Stromal cell of bone marrow (primary cell): ENCODE measurements at regions not wholly inside any gene's neighbourhood (a gene's known extent, or its start where the extent isn't known, plus 50 kb on each side); places are given as distances from the start of the nearest gene placed in this dataset.
"Not testable (repeated sequence)": the region's sequence is repeated elsewhere in the genome, so short reads cannot be mapped to it uniquely, and the experiment has no call there.

Experiments used
- DNase-seq: peaks from one replicate; pipeline ENCODE4 v3.0.0-alpha.2; 2012; ENCODE audit warnings: low read depth

DNA sequence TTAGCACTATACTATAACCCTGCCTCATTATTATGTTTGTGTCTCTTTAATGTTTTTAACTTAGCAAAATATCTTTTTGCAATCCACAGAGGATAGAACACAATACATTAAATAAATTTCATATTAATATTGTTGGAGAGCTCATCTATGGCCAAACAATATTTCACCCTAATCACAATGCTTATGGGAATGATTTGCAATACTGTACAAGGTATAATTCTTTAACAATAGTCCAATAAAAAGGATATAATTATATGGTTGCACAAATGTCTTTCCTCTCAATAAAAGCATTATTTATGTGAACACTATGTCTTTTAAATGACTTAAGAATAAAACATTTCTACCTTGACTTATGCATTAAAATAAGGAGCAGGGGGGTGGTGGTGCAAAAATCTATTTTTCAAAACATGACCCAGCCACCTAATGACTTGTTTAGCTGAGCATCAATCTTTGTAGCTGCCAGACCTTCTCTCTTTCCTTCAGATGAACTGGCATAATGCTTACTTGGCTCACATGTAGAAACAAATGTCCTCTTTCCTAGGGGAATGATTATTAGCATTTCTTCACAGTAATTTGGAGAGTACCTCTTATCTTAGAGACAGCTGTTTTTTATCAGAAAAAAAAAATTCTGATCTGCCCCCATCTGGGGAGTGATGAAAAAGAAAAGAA lies 1933.6 kb upstream of the LRRTM1 start:
- DNase-seq, result no peak

DNA sequence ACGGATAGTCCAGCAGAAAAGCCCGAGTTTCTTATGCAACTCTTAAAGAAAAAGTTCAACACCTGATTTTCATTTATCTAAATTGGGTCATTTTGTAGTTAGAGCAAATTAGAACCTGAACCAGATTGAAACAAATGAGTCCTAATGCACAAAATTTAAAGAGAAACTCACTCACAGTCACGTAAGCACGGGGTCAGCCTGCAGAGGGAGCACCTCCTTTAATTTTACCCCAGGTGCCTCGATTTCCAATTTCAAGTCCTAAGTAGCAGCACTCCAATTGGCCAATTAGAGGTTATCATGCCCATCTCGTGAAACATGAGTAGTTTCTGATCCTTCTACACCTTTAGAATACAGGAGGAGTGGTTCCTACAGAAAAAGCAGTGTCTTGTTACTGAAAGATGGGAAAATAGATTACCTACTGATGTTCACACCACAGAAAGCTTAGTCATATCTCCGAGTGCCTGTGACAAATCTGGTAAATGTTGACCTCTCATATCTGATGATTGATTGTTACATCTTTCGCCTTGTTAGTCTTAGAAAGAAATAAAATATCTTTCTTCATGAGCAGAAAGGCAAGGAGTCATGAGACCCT lies 1929.8 kb upstream of the LRRTM1 start:
- no peak for DNase-seq

DNA sequence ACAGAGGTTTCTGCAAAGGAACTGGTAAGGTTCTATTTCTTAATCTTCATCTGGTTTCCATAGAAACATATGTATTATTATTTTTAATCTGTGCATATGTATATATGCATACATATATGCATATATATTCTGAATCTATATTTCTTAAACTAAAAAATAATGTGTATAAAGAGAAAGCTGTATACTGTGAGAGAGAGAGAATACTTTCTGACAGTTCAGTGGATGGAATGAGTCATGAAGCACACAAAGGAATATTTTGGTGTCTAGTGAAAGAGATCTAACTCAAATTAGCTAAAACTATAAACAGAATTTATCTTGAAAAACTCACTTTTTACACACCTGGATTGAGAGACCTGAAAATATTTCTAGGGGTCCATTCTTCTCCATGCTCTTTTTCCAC lies 1929.3 kb upstream of the LRRTM1 start:
- no peak for DNase-seq

DNA sequence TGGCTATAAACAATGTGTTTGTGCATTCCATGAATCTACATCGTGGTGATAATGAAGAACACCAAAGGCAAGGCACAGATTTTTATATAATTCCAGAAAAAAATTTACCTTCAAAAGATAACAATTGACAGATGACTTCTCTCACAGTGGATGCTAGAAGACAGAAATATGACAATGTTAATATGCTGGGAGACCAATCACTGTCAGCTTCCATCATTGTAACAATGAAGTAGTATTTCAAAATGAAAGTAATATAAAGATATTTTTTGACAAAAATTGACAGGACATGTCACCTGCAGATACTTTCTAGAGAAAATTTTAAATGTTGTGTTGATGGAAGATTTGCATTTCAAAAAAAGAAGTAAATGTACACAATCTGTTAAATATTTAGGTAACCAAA lies 1925.9 kb upstream of the LRRTM1 start:
- no peak for DNase-seq

DNA sequence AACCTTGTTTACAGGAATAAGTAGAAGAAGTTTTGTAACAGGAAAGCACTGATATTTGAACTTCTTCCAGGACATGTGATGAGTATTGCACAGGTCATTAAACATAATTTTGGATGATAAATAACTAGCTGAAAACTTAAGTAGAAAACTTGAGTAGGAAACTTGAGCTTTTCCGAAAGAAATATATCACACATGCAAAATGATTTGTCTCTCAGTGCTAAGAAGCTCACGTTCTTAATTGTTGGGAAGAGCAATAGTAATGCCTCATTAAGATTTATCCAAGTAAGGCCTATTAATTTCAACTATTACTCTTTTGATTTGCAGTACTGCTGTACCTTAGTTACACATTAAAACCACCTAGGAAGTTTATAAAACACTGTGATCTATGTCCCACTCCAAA lies 1921.9 kb upstream of the LRRTM1 start:
- DNase-seq, result no peak

DNA sequence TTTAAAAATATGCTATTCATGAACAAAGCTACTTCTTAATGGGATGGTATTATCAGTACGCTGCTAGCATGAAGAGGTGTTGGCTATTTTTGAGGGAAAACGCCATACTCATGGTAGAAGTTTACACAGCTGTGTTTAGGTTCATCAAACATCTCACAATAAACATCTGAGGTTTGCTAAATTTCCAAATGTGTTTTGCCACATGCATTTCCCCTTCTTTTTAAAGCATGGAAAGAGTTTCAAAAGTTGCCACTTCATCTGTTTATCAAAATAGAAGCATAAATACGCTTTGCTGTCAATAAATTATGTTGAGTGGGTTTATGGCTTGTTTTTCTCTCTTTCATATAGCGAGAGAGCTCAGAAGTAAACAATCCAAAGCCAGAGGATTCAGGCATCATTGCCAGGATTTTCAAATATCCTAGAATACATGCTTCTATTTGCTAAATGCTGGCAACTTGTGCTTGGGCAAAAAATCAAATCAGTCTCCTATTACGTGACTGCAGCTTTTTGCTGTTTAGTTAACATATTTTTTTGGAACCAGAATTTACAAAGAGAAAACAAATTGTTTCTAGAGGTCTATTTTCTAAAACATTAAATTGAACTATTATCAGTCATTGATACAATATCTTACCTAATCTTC lies 1919.9 kb upstream of the LRRTM1 start:
- DNase-seq, result no peak

DNA sequence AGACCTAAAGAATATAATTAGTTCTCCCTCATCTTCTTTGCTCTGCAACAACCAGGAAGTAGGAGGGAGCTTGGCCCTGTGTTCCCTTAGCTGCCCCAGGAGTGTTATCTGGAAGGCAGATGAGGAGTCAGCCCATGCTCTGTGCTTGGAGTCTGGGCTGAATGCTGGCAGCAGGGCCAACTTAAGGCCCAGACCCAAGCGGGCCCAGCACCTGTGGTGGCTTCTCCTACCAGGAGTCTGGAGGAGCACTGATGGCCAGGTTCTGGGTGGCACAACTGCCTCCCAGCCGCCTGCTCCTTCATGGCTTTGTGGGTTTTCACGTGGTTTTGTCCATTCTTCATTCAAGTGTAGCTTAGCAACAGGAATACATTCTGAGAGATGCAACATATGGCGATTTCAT lies 1910.7 kb upstream of the LRRTM1 start:
- no peak for DNase-seq

DNA sequence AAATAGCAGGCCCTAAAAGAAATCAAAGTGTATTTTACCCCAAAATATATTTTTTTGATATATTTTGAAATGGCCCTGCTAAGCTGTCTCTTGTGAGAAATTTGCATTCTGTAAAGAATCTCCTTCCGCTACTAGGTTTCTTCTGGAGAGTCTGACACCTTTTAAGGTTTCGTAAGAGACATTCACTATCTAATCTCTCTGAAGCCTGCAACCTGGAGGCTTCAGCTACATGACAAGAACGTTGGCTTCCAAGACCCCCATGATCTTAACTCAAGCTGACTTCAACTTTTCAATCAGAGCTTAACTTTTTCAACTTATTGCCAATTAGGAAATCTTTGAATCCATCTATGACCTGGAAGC lies 1894.9 kb upstream of the LRRTM1 start:
- no peak for DNase-seq

DNA sequence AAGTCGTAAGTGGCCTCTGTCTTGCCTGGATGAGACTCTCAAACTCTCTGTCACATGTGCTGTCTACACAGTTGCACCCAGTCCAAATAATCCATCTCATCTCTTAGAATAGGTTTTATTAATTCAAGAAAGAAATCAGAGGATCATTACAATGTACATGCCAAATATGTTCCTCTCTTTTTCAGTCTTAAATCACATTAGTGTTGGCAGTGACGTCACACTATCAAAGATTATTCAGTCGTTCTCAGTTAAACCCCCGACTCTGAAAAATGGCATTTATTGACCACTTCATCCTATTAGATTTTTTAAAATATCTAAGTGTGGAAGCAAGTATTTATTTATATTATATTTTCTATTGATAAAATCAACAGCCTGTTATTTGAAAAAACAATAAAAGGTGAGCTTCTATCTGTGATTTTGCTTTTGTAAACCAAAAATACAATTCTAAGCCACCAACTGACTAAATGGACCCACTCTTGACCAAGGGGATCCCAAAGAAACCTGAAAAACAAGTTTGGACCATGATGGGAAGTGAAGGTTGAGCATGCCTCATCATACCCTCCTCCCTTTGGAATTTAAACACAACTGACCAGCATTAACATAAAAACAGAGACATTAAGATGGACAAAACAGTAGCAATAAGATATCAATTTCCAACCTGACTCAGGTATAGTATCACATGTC lies 1894.4 kb upstream of the LRRTM1 start:
- no peak for DNase-seq

DNA sequence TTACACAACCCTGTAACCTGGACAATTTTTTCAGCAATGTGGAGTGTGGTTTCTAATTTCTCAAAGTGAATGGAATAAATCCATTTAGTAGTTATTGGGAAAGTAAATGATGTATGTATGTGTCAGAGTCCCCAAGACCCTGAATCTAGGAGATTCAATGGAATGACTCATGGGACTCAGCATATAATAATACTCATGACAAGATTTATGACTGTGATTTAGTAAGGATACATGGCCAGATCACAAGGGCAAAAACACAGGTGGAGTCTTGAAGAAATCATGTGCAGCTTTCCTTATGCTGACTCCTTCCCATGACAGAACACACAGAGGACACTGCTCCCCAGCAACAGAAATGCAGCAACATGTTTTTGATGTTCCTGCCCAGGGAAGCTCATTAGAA lies 1877.7 kb upstream of the LRRTM1 start:
- no peak for DNase-seq

DNA sequence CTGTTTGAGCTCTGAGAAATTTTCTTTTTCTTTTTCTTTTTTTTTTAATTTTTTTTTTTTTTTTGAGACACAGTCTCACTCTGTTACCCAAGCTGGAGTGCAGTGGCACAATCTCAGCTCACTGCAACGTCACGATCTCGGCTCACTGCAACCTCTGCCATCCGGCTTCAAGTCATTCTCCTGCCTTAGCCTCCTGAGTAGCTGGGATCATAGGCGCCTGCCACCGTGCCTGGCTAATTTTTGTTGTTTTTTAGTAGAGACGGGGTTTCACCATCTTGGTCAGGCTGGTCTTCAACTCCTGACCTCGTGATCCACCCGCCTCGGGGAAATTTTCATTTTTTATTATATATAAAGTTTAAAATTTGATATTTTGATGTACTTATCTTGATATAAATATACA lies 1870.7 kb upstream of the LRRTM1 start:
- DNase-seq, result not testable (repeated sequence)

DNA sequence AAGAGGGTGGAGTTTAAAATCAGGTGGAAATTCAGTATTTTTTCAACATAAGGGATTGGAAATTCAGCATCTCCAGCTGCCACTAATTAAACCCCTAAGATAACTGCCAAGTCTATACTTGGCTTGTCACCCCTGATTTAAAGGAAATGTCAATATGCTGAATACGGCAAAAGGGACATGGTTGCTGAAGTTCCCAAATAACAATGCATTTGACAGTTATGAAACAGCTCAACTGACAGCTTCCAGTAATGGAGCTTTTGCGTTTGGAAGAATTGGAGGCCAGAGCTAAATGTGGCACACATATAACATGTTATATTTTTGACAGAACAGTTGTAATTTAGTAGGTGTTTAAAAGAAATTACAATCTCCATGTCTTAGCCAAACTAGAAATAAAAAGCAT lies 1867.9 kb upstream of the LRRTM1 start:
- no peak for DNase-seq

DNA sequence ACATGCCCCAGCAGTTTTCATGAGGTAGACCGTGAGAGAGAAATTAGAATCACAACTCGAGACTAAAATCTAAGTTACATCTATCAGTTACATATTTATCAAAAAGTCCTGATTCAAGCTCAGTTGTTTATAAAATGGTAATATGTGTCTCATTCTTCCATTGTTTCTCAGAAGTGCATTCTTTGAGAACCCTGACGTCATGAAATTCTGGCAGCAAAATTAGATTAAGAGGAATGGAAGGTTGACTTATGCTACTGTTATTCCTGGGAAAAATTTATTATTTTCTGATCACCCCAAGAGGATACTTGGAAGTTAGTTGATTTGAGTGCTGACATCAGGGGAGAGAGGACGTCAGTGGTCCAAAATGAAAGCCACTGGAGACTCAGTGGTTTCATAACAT lies 1864.8 kb upstream of the LRRTM1 start:
- DNase-seq, result no peak

DNA sequence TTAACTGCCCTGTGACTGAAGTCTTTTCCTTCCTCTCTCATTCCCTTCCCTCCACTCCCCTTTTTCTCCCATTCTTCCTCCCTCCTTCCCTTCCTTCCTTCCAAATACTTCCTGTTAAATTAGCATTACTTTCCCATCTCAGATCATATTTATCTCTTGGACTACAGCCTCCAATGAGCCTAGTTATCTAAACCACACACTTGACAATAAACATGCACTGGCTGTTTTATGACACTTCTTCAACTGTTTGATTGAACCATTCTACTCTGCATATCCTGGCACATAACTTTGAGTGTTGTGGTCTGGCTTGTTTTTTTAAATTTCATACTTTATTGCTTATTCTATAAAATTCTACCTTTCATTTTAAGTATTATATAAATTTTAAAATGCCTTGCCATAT lies 1860.8 kb upstream of the LRRTM1 start:
- DNase-seq, result no peak

DNA sequence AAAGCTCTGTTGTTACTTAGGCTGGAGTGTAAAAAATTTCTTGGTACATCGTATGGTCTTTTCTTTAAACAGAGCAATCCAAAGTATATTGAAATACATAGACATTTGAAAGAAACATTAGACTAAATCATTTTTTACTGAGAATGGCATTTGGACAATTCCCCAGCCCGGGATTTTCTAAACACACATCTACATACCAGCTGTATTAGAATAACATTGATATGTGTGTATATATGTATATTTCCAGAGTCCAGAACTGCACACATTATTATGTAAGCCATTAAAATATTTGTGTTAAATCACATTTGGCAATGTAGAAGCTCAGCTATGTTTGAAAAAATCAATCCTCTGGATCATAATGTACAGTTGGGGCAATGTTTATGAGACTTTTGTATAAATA lies 1853.6 kb upstream of the LRRTM1 start:
- DNase-seq, result no peak

DNA sequence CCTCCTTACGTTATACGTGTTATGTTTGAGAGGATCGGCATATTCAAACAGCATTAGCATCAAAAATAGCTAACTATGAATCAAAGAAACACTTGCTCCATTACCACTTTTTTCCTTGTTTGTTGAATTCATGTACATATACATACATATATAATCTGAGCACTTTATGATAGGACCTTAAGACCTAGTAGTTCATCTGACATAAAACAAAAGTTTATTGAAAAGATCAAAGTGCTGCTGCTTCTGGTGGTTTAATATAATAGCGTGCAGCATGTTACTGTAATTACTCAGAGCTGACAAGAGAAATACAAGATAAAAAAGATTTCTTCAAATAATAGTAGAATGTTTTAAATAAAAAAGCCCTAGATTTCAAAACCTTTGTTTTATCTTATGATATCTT lies 1850.9 kb upstream of the LRRTM1 start:
- no peak for DNase-seq

DNA sequence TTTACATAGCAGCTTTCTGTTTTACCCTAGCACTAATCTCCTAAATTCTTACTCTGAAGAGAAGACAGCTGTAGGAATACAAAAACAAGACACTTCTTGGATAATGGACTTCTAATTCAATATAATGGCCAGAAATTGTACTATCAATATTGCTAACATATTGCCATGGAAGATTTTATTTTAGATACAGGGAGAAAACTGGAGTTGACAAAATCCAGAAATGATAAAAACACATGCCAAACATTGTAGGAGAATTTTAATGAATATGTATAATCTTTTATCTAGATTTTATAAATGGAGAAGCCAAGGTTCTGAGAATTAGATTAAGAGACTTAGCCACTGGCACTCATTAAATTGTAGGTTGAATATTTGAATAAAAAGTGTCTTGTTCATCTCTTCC lies 1838.8 kb upstream of the LRRTM1 start:
- DNase-seq, result no peak

DNA sequence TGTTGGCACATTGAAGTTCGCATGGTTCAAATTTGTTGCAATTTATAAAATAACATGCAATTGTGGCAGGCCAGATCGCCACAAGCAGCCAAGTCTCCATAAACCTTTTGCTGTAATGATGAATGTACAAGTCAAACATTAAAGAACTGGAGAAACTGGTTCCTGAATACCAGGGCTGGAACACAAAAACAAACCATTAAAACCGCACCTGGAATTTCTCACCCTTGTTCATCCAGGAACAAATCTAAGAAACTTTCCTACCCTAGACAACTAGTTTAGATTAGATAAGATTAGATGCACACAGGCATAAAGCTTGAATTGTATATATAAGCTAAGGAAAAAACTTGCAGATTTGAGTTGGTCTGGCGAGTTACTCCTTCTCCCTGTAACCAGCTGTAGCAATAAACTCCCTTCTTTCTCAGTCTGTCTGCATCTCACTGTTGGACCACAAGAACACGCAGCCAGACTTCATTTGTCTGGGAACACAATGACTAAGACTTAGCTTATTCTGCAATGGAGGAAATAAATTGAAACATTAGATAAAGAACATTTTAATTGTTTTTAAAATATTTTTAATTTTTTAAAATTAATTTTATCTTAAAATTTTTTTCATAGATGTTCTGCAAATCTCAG lies 1835.5 kb upstream of the LRRTM1 start:
- no peak for DNase-seq

DNA sequence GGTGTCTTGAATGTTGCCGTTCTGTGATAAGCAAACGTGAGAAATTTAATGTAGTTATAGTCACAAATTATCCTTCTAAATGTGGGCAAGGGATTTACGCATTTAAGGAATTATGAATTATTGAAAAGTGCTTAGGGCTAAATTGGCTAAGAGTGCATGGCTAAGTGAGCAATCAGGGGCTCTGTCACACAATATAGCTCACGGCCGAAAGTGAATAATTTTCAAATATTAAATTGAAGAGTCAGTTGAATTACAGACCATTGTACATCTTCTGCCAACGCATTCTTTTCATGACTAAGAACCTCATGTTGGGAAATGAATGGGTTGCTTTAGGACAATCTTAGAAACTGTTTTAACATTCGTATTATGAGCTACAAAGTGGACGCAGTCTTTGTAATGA lies 1832.9 kb upstream of the LRRTM1 start:
- DNase-seq, result no peak

DNA sequence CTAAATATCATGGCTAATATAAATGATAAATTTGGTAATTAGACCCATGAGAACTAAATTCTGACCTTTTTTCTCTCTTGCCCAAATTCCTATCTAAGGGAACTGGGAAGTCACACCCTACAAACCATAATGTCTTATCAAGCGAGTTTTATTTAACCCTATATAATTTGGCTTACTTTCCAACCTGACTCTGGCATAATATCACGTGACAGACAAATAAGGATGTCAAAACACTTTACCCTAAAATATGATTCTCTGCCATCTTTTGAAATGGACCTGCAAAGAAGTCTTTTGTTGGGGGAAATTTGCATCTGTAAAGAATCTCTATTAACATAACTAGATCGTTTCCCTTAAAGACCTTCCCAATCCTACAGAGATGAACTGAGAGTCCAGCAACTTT lies 1823.5 kb upstream of the LRRTM1 start:
- DNase-seq, result no peak

DNA sequence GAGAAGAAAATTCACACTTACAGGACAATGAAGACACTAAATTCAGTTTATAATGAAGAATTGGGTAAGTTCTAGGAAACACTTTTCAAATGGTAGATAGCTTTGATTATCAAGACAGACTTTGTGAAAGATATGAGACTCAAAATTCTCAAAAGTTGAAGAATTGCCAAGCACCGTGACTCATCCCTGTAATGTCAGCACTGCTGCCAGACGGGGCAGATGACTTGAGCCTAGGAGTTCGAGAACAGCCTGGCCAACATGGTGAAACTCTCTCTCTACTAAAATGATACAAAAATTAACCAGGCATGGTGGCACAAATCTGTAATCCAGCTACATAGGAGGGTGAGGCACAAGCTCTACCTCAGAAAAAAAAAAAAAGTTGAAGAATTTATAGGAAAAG lies 1820.1 kb upstream of the LRRTM1 start:
- DNase-seq, result no peak

DNA sequence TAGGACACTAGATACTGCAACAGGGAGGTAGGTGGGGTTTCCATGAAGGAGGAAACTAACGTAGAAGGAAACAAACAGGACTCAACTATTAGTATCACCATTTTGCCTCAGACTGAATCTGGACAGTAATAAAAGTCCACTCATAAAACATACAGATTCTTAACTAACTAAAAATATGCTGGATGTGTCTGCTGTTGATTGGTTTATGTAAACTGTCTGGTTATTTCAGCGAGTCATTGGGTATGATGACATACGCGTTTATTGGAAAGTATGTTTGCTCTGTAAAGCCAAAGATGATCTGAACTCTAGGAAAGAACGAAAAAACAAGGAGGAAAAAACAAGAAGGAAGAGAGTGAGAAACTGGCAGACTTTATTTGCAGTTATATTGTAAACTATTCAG lies 1816.1 kb upstream of the LRRTM1 start:
- DNase-seq, result no peak

DNA sequence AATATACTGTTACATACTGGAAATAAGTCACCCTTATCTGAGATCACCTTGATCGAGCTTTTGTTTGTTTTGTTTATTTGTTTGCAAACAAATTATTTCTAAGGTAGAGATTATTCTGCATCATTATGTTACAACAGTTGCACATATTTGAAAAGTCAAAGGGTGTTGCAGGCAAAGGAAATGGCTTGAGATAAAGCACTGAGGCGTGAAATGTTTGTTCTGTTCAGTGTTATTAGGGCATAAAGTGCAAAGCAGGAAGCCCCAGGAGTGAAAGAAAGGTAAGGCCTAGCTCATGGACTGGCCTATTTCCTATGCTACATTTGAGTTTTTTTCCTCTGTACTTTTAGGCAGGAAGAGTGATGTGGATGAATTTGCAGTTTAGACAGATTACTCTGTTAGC lies 1815.6 kb upstream of the LRRTM1 start:
- no peak for DNase-seq
